Rectal smooth muscle tissue (tissue), 1 donor: ENCODE measurements at regions not wholly inside any gene's neighbourhood (a gene's known extent, or its start where the extent isn't known, plus 50 kb on each side); places are given as distances from the start of the nearest gene placed in this dataset.
"Not testable (repeated sequence)": the region's sequence is repeated elsewhere in the genome, so short reads cannot be mapped to it uniquely, and the experiment has no call there.

Experiments used
- H3K27ac ChIP-seq: one replicate; pipeline ENCODE4 v1.7.0; 2013; ENCODE audit warnings: low read depth, low read length, inconsistent platforms
- H3K27me3 ChIP-seq: one replicate; pipeline ENCODE4 v1.7.0; 2013; ENCODE audit warnings: low read length; ENCODE audit not compliant: control insufficient read depth, insufficient read depth
- H3K36me3 ChIP-seq: one replicate; pipeline ENCODE4 v1.7.0; 2013; ENCODE audit warnings: low read length; ENCODE audit not compliant: control insufficient read depth, insufficient read depth
- H3K4me1 ChIP-seq: one replicate; pipeline ENCODE4 v1.7.0; 2013; ENCODE audit warnings: low read length; ENCODE audit not compliant: control insufficient read depth, insufficient read depth
- H3K4me3 ChIP-seq: one replicate; pipeline ENCODE4 v1.7.0; 2013; ENCODE audit warnings: low read length
- H3K9ac ChIP-seq: one replicate; pipeline ENCODE4 v1.7.0; 2013; ENCODE audit warnings: low read length

- Histone ChIP-seq H3K27me3 (no peaks in the 10 kb centered on the region), H3K9ac (no peak overlapping the region), H3K4me3 (no peak overlapping the region), H3K36me3 (no peaks in the 10 kb centered on the region), H3K4me1 (no peaks in the 10 kb centered on the region), H3K27ac (no peak overlapping the region)
These were observed 231.6 kb upstream of the CWC22 start for GRCh38 chr2:180238729-180239128.

- not testable (repeated sequence) for H3K9ac ChIP-seq, H3K27ac ChIP-seq
These were observed 229.0 kb upstream of the CWC22 start for GRCh38 chr2:180236061-180236460.

GRCh38 chr2:180235506-180235905, 228.4 kb upstream of the CWC22 start:
- H3K4me1 ChIP-seq, H3K27ac ChIP-seq, H3K4me3 ChIP-seq, H3K36me3 ChIP-seq, H3K27me3 ChIP-seq, H3K9ac ChIP-seq: not testable (repeated sequence)

More at GRCh38 chr2:180236061-180236460, 229.0 kb upstream of the CWC22 start:
- not testable (repeated sequence) for H3K4me3 ChIP-seq, H3K36me3 ChIP-seq, H3K27me3 ChIP-seq, H3K4me1 ChIP-seq

GRCh38 chr2:180234991-180235390, 227.9 kb upstream of the CWC22 start:
- not testable (repeated sequence) for H3K4me1 ChIP-seq, H3K36me3 ChIP-seq, H3K27me3 ChIP-seq, H3K27ac ChIP-seq, H3K4me3 ChIP-seq, H3K9ac ChIP-seq

GRCh38 chr2:180231015-180231414, 223.9 kb upstream of the CWC22 start:
- H3K27ac ChIP-seq = no peak overlapping the region
- H3K27me3 ChIP-seq = no peaks in the 10 kb centered on the region
- H3K9ac ChIP-seq = no peak overlapping the region
- no peaks in the 10 kb centered on the region for H3K4me1 ChIP-seq
- no peak overlapping the region for H3K4me3 ChIP-seq
- H3K36me3 ChIP-seq = no peaks in the 10 kb centered on the region

- no peaks in the 10 kb centered on the region for H3K4me1 ChIP-seq
- no peak overlapping the region for H3K4me3 ChIP-seq
- H3K9ac ChIP-seq = no peak overlapping the region
- no peaks in the 10 kb centered on the region for H3K36me3 ChIP-seq
- no peak overlapping the region for H3K27ac ChIP-seq
- no peaks in the 10 kb centered on the region for H3K27me3 ChIP-seq
These were observed 220.4 kb upstream of the CWC22 start for GRCh38 chr2:180227461-180227860.

GRCh38 chr2:180225118-180225517, 218.0 kb upstream of the CWC22 start:
- no peak overlapping the region for H3K4me3 ChIP-seq
- H3K4me1 ChIP-seq = no peaks in the 10 kb centered on the region
- no peak overlapping the region for H3K9ac ChIP-seq
- no peaks in the 10 kb centered on the region for H3K27me3 ChIP-seq
- no peaks in the 10 kb centered on the region for H3K36me3 ChIP-seq
- H3K27ac ChIP-seq = no peak overlapping the region

GRCh38 chr2:180222644-180223043, 215.5 kb upstream of the CWC22 start:
- no peak overlapping the region for H3K4me3 ChIP-seq
- no peak overlapping the region for H3K27ac ChIP-seq
- H3K27me3 ChIP-seq = no peaks in the 10 kb centered on the region
- no peak overlapping the region for H3K9ac ChIP-seq
- H3K36me3 ChIP-seq = no peaks in the 10 kb centered on the region
- no peaks in the 10 kb centered on the region for H3K4me1 ChIP-seq

- no peak overlapping the region for H3K9ac ChIP-seq
- no peaks in the 10 kb centered on the region for H3K27me3 ChIP-seq
- no peak overlapping the region for H3K4me3 ChIP-seq
- H3K4me1 ChIP-seq = no peaks in the 10 kb centered on the region
- H3K27ac ChIP-seq = no peak overlapping the region
- no peaks in the 10 kb centered on the region for H3K36me3 ChIP-seq
These were observed 212.4 kb upstream of the CWC22 start for GRCh38 chr2:180219491-180219890.

GRCh38 chr2:180208841-180209240, 201.7 kb upstream of the CWC22 start:
- Histone ChIP-seq H3K27ac (no peak overlapping the region), H3K4me3 (no peak overlapping the region), H3K36me3 (no peaks in the 10 kb centered on the region), H3K27me3 (no peaks in the 10 kb centered on the region), H3K4me1 (no peaks in the 10 kb centered on the region), H3K9ac (no peak overlapping the region)

GRCh38 chr2:180205621-180206235, 198.6 kb upstream of the CWC22 start:
- Histone ChIP-seq H3K4me1 (no peaks in the 10 kb centered on the region), H3K27ac (no peak overlapping the region), H3K27me3 (no peaks in the 10 kb centered on the region), H3K4me3 (no peak overlapping the region), H3K36me3 (no peaks in the 10 kb centered on the region), H3K9ac (no peak overlapping the region)

GRCh38 chr2:180203972-180204371, 196.9 kb upstream of the CWC22 start:
- Histone ChIP-seq H3K36me3 (no peaks in the 10 kb centered on the region), H3K27ac (no peak overlapping the region), H3K4me1 (no peaks in the 10 kb centered on the region)

GRCh38 chr2:180202467-180202951, 195.4 kb upstream of the CWC22 start:
- Histone ChIP-seq H3K36me3 (no peaks in the 10 kb centered on the region), H3K4me3 (no peak overlapping the region), H3K9ac (no peak overlapping the region), H3K27ac (no peak overlapping the region), H3K4me1 (no peaks in the 10 kb centered on the region), H3K27me3 (no peaks in the 10 kb centered on the region)

More at GRCh38 chr2:180203972-180204371, 196.9 kb upstream of the CWC22 start:
- H3K9ac ChIP-seq = no peak overlapping the region
- no peak overlapping the region for H3K4me3 ChIP-seq
- no peaks in the 10 kb centered on the region for H3K27me3 ChIP-seq
